ENCODE measurements at regions not wholly inside any gene's neighbourhood (a gene's known extent, or its start where the extent isn't known, plus 50 kb on each side); places are given as distances from the start of the nearest gene placed in this dataset.

- Histone ChIP-seq H3K4me3 (ENCODE audit: low read depth in 1 of 2, low read length in 2 of 2) (no peak overlapping the region), H3K27me3 (ENCODE audit: control insufficient read depth in 1 of 2, insufficient read depth in 2 of 2, low read length in 2 of 2) (no peaks in the 10 kb centered on the region), H3K36me3 (ENCODE audit: control insufficient read depth in 2 of 2, insufficient read depth in 2 of 2, low read length in 1 of 2) (no peaks in the 10 kb centered on the region), H3K27ac (ENCODE audit: low read depth in 2 of 2, low read length in 1 of 2) (no peak overlapping the region), H3K9me3 (ENCODE audit: control insufficient read depth in 2 of 2, insufficient read depth in 1 of 2, low read depth in 1 of 2, low read length in 1 of 2) (peaks cover 0 to 2% of the 10 kb centered on the region in 2 donors), H3K4me1 (ENCODE audit: control insufficient read depth in 2 of 2, insufficient read depth in 2 of 2, low read length in 1 of 2) (no peaks in the 10 kb centered on the region)
- WGBS, 2 donors: 92% methylated on average over 6 of the region's 6 CpGs
Observed at GRCh38 chr10:80739328-80739727, 201.6 kb downstream of the SH2D4B start.

GRCh38 chr10:80739963-80740715 lies 202.4 kb downstream of the SH2D4B start:
- H3K36me3 ChIP-seq (ENCODE audit: control insufficient read depth in 2 of 2, insufficient read depth in 2 of 2, low read length in 1 of 2): no peaks in the 10 kb centered on the region
- 78 to 81% methylated on average over 18 of the region's 18 CpGs for WGBS, 2 donors
- no peak overlapping the region for H3K27ac ChIP-seq (ENCODE audit: low read depth in 2 of 2, low read length in 1 of 2)
- no peaks in the 10 kb centered on the region for H3K27me3 ChIP-seq (ENCODE audit: control insufficient read depth in 1 of 2, insufficient read depth in 2 of 2, low read length in 2 of 2)
- H3K9me3 ChIP-seq (ENCODE audit: control insufficient read depth in 2 of 2, insufficient read depth in 1 of 2, low read depth in 1 of 2, low read length in 1 of 2): peaks cover 0 to 2% of the 10 kb centered on the region in 2 donors
- no peaks in the 10 kb centered on the region for H3K4me1 ChIP-seq (ENCODE audit: control insufficient read depth in 2 of 2, insufficient read depth in 2 of 2, low read length in 1 of 2)
- H3K4me3 ChIP-seq (ENCODE audit: low read depth in 1 of 2, low read length in 2 of 2): no peak overlapping the region

- H3K9me3 ChIP-seq (ENCODE audit: control insufficient read depth in 2 of 2, insufficient read depth in 1 of 2, low read depth in 1 of 2, low read length in 1 of 2): peaks cover 0 to 2% of the 10 kb centered on the region in 2 donors
- H3K27me3 ChIP-seq (ENCODE audit: control insufficient read depth in 1 of 2, insufficient read depth in 2 of 2, low read length in 2 of 2): no peaks in the 10 kb centered on the region
- H3K27ac ChIP-seq (ENCODE audit: low read depth in 2 of 2, low read length in 1 of 2): no peak overlapping the region
- H3K4me3 ChIP-seq (ENCODE audit: low read depth in 1 of 2, low read length in 2 of 2): no peak overlapping the region
- no peaks in the 10 kb centered on the region for H3K36me3 ChIP-seq (ENCODE audit: control insufficient read depth in 2 of 2, insufficient read depth in 2 of 2, low read length in 1 of 2)
- 89 to 92% methylated on average over 2 of the region's 2 CpGs for WGBS, 2 donors
- no peaks in the 10 kb centered on the region for H3K4me1 ChIP-seq (ENCODE audit: control insufficient read depth in 2 of 2, insufficient read depth in 2 of 2, low read length in 1 of 2)
Observed at GRCh38 chr10:80741278-80741677, 203.6 kb downstream of the SH2D4B start.

GRCh38 chr10:80750268-80750667 lies 212.6 kb downstream of the SH2D4B start:
- H3K27me3 ChIP-seq (ENCODE audit: control insufficient read depth in 1 of 2, insufficient read depth in 2 of 2, low read length in 2 of 2): no peaks in the 10 kb centered on the region
- WGBS, 2 donors: 96 to 97% methylated on average over 3 of the region's 3 CpGs

GRCh38 chr10:80751940-80752339 lies 214.2 kb downstream of the SH2D4B start:
- 91 to 93% methylated on average over 1 of the region's 1 CpG for WGBS, 2 donors
- Histone ChIP-seq H3K9me3 (ENCODE audit: control insufficient read depth in 2 of 2, insufficient read depth in 1 of 2, low read depth in 1 of 2, low read length in 1 of 2) (peaks cover 0 to 3% of the 10 kb centered on the region in 2 donors), H3K27me3 (ENCODE audit: control insufficient read depth in 1 of 2, insufficient read depth in 2 of 2, low read length in 2 of 2) (no peaks in the 10 kb centered on the region), H3K27ac (ENCODE audit: low read depth in 2 of 2, low read length in 1 of 2) (no peak overlapping the region), H3K36me3 (ENCODE audit: control insufficient read depth in 2 of 2, insufficient read depth in 2 of 2, low read length in 1 of 2) (no peaks in the 10 kb centered on the region), H3K4me1 (ENCODE audit: control insufficient read depth in 2 of 2, insufficient read depth in 2 of 2, low read length in 1 of 2) (no peaks in the 10 kb centered on the region), H3K4me3 (ENCODE audit: low read depth in 1 of 2, low read length in 2 of 2) (no peak overlapping the region)

More at GRCh38 chr10:80750268-80750667, 212.6 kb downstream of the SH2D4B start:
- Histone ChIP-seq H3K4me3 (ENCODE audit: low read depth in 1 of 2, low read length in 2 of 2) (no peak overlapping the region), H3K36me3 (ENCODE audit: control insufficient read depth in 2 of 2, insufficient read depth in 2 of 2, low read length in 1 of 2) (no peaks in the 10 kb centered on the region), H3K27ac (ENCODE audit: low read depth in 2 of 2, low read length in 1 of 2) (no peak overlapping the region), H3K9me3 (ENCODE audit: control insufficient read depth in 2 of 2, insufficient read depth in 1 of 2, low read depth in 1 of 2, low read length in 1 of 2) (peaks cover 0 to 3% of the 10 kb centered on the region in 2 donors), H3K4me1 (ENCODE audit: control insufficient read depth in 2 of 2, insufficient read depth in 2 of 2, low read length in 1 of 2) (no peaks in the 10 kb centered on the region)

GRCh38 chr10:80753612-80754011 lies 215.9 kb downstream of the SH2D4B start:
- WGBS, 2 donors: 50 to 65% methylated on average over 1 of the region's 1 CpG
- Histone ChIP-seq H3K27ac (ENCODE audit: low read depth in 2 of 2, low read length in 1 of 2) (no peak overlapping the region), H3K4me1 (ENCODE audit: control insufficient read depth in 2 of 2, insufficient read depth in 2 of 2, low read length in 1 of 2) (no peaks in the 10 kb centered on the region)

GRCh38 chr10:80755893-80756292 lies 218.2 kb downstream of the SH2D4B start:
- Histone ChIP-seq H3K36me3 (ENCODE audit: control insufficient read depth in 2 of 2, insufficient read depth in 2 of 2, low read length in 1 of 2) (no peaks in the 10 kb centered on the region), H3K27me3 (ENCODE audit: control insufficient read depth in 1 of 2, insufficient read depth in 2 of 2, low read length in 2 of 2) (no peaks in the 10 kb centered on the region), H3K27ac (ENCODE audit: low read depth in 2 of 2, low read length in 1 of 2) (no peak overlapping the region), H3K9me3 (ENCODE audit: control insufficient read depth in 2 of 2, insufficient read depth in 1 of 2, low read depth in 1 of 2, low read length in 1 of 2) (peaks cover 0 to 3% of the 10 kb centered on the region in 2 donors), H3K4me3 (ENCODE audit: low read depth in 1 of 2, low read length in 2 of 2) (no peak overlapping the region), H3K4me1 (ENCODE audit: control insufficient read depth in 2 of 2, insufficient read depth in 2 of 2, low read length in 1 of 2) (no peaks in the 10 kb centered on the region)
- 83 to 88% methylated on average over 2 of the region's 2 CpGs for WGBS, 2 donors

More at GRCh38 chr10:80753612-80754011, 215.9 kb downstream of the SH2D4B start:
- Histone ChIP-seq H3K36me3 (ENCODE audit: control insufficient read depth in 2 of 2, insufficient read depth in 2 of 2, low read length in 1 of 2) (no peaks in the 10 kb centered on the region), H3K27me3 (ENCODE audit: control insufficient read depth in 1 of 2, insufficient read depth in 2 of 2, low read length in 2 of 2) (no peaks in the 10 kb centered on the region), H3K9me3 (ENCODE audit: control insufficient read depth in 2 of 2, insufficient read depth in 1 of 2, low read depth in 1 of 2, low read length in 1 of 2) (peaks cover 0 to 3% of the 10 kb centered on the region in 2 donors), H3K4me3 (ENCODE audit: low read depth in 1 of 2, low read length in 2 of 2) (no peak overlapping the region)

GRCh38 chr10:80759693-80760092 lies 222.0 kb downstream of the SH2D4B start:
- Histone ChIP-seq H3K27ac (ENCODE audit: low read depth in 2 of 2, low read length in 1 of 2) (no peak overlapping the region), H3K4me3 (ENCODE audit: low read depth in 1 of 2, low read length in 2 of 2) (no peak overlapping the region), H3K4me1 (ENCODE audit: control insufficient read depth in 2 of 2, insufficient read depth in 2 of 2, low read length in 1 of 2) (no peaks in the 10 kb centered on the region), H3K27me3 (ENCODE audit: control insufficient read depth in 1 of 2, insufficient read depth in 2 of 2, low read length in 2 of 2) (no peaks in the 10 kb centered on the region), H3K36me3 (ENCODE audit: control insufficient read depth in 2 of 2, insufficient read depth in 2 of 2, low read length in 1 of 2) (no peaks in the 10 kb centered on the region), H3K9me3 (ENCODE audit: control insufficient read depth in 2 of 2, insufficient read depth in 1 of 2, low read depth in 1 of 2, low read length in 1 of 2) (no peaks in the 10 kb centered on the region)
- WGBS, 2 donors: 78 to 86% methylated on average over 5 of the region's 5 CpGs

- H3K36me3 ChIP-seq (ENCODE audit: control insufficient read depth in 2 of 2, insufficient read depth in 2 of 2, low read length in 1 of 2): no peaks in the 10 kb centered on the region
- 63 to 64% methylated on average over 2 of the region's 2 CpGs for WGBS, 2 donors
- no peaks in the 10 kb centered on the region for H3K27me3 ChIP-seq (ENCODE audit: control insufficient read depth in 1 of 2, insufficient read depth in 2 of 2, low read length in 2 of 2)
- no peaks in the 10 kb centered on the region for H3K4me1 ChIP-seq (ENCODE audit: control insufficient read depth in 2 of 2, insufficient read depth in 2 of 2, low read length in 1 of 2)
- H3K27ac ChIP-seq (ENCODE audit: low read depth in 2 of 2, low read length in 1 of 2): no peak overlapping the region
- H3K4me3 ChIP-seq (ENCODE audit: low read depth in 1 of 2, low read length in 2 of 2): no peak overlapping the region
- H3K9me3 ChIP-seq (ENCODE audit: control insufficient read depth in 2 of 2, insufficient read depth in 1 of 2, low read depth in 1 of 2, low read length in 1 of 2): no peaks in the 10 kb centered on the region
Observed at GRCh38 chr10:80760914-80761371, 223.2 kb downstream of the SH2D4B start.

- no peaks in the 10 kb centered on the region for H3K36me3 ChIP-seq (ENCODE audit: control insufficient read depth in 2 of 2, insufficient read depth in 2 of 2, low read length in 1 of 2)
- WGBS, 2 donors: 28 to 30% methylated on average over 1 of the region's 1 CpG
- H3K4me1 ChIP-seq (ENCODE audit: control insufficient read depth in 2 of 2, insufficient read depth in 2 of 2, low read length in 1 of 2): no peaks in the 10 kb centered on the region
Observed at GRCh38 chr10:80767963-80768362, 230.3 kb downstream of the SH2D4B start.

More at GRCh38 chr10:80767963-80768362, 230.3 kb downstream of the SH2D4B start:
- Histone ChIP-seq H3K9me3 (ENCODE audit: control insufficient read depth in 2 of 2, insufficient read depth in 1 of 2, low read depth in 1 of 2, low read length in 1 of 2) (no peaks in the 10 kb centered on the region), H3K27me3 (ENCODE audit: control insufficient read depth in 1 of 2, insufficient read depth in 2 of 2, low read length in 2 of 2) (no peaks in the 10 kb centered on the region), H3K4me3 (ENCODE audit: low read depth in 1 of 2, low read length in 2 of 2) (no peak overlapping the region), H3K27ac (ENCODE audit: low read depth in 2 of 2, low read length in 1 of 2) (no peak overlapping the region)

All from esophagus (tissue), 2 donors.